Left lobe of liver (tissue), 2 donors: ENCODE measurements at regions not wholly inside any gene's neighbourhood (a gene's known extent, or its start where the extent isn't known, plus 50 kb on each side); places are given as distances from the start of the nearest gene placed in this dataset.

ENCODE experiments used
- ATAC-seq: fragments of 200-7000 bp; cut with Tn5 transposase; one replicate; pipeline ENCODE4 v1.9.1; 2020; ENCODE audit warnings: mild to moderate bottlenecking, moderate library complexity
- DNase-seq: peaks from one replicate; pipeline ENCODE4 v3.0.0-alpha.2; 2020; ENCODE audit warnings: low spot score
- donor health status: DM: no; HTN: no; CAD: no; lungs with moderate emphysema.
- donor health status: DM: no; HTN: yes; CAD: no.

GRCh38 chr5:20692913-20693312, 704.9 kb upstream of the CDH18 start:
- ATAC-seq (no peak), DNase-seq (no peak)

DNA sequence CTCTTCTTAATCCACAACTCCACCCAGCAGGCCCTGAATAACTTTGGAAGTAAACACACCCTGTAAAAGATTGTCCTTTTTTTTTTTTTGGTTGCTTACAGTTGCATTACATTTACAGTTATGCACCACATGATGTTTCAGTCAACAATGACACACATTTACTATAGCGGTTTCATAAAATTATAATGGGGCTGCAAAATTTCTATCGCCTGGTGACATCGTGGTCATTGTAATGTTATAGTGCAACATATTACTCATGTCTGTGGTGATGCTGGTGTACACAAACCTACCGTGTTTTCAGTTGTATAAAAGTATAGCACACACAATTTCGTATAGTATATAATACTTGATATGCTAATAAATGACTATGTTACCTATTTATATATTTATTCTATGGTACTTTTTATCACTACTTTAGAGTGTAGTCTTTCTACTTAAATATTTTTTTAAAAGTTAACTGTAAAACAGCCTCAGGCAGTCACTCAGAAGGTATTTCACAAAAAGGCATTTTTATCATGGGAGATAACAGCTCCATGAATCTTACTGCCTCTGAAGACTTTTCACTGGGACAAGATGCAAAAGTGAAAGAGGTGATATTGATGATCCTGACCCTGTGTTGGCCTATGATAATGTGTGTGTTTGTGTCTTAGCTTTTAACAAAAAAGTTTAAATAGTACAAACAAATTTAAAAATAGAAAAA, 695.4 kb upstream of the CDH18 start:
- ATAC-seq (no peak), DNase-seq (no peak)

DNA sequence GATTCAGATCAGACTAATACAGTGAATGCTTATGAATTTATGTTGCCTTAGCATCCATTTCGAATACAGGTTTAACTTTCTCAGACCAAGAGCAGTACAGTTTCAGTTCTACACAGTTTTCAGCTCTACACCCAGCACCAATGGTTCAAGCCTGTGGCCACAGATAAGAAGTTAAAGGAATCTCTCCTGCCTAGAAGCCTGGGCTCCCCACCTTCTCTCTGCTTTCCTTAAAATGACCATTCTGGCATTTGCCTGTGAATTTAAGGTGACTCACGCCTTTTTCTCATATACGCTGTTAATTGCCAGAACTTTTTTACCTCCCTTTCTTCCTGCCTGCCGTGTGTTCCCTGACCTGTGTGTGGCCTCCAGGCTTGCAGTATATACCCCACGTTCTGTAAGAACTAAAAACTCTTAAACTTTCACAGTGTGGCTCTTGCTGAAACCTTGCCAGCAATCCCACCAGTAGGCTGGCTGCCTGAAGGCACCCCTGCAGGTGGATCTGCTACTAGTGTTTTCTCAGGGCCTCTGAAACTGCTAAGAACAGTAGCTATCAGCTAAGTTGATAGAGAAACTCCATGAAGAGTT, 692.8 kb upstream of the CDH18 start:
- no peak for ATAC-seq
- DNase-seq = no peak

DNA sequence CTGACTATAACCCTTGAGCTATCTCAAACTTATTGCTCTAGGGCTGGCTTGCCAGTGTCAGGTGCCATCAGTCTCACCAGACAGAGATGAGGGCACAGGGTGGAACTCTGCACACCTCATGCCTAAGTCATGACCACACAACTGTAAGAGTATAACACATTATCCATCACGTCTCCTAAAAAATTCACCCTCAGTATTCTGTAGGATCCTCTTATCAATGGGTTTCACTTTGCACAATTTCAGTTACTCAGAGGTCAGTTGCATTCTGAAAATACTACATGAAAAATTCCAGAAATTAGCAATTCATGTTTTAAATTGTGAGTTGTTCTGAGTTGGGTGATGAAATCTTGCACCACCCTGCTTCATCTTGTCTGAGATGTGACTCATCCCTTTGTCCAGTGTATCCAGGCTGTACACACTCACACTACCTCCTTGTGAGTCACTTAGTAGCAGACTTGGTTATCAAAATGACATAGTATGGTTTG, 690.9 kb upstream of the CDH18 start:
- ATAC-seq (no peak), DNase-seq (no peak)

- DNase-seq = no peak
- ATAC-seq = no peak
These were observed 690.4 kb upstream of the CDH18 start for GRCh38 chr5:20678386-20678785.

- ATAC-seq = no peak
- no peak for DNase-seq
These were observed 672.6 kb upstream of the CDH18 start for GRCh38 chr5:20660588-20660987.

GRCh38 chr5:20656262-20656661, 668.3 kb upstream of the CDH18 start:
- DNase-seq (no peak), ATAC-seq (no peak)

GRCh38 chr5:20655211-20655610, 667.2 kb upstream of the CDH18 start:
- no peak for ATAC-seq

DNA sequence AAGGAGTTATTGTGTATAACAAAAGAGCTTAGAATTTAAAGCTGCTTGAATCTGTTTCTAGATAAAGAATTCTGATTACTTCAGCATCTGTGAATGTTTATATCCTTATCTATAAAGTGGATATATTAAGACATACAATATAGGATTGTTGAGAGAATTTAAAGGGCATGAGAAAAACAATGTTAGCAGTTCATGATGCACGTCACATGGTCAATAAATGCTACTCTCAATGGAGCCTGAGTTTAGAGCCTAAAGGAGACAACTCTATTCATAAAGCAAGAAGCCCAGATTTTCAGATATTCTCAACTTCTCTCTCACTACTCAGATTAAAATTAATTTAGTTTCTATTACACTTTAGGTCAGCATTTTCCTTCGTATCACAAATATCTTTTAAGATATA, 666.7 kb upstream of the CDH18 start:
- no peak for DNase-seq
- no peak for ATAC-seq

More at GRCh38 chr5:20655211-20655610, 667.2 kb upstream of the CDH18 start:
- DNase-seq = no peak

GRCh38 chr5:20654033-20654432, 666.0 kb upstream of the CDH18 start:
- ATAC-seq = no peak
- DNase-seq = no peak

DNA sequence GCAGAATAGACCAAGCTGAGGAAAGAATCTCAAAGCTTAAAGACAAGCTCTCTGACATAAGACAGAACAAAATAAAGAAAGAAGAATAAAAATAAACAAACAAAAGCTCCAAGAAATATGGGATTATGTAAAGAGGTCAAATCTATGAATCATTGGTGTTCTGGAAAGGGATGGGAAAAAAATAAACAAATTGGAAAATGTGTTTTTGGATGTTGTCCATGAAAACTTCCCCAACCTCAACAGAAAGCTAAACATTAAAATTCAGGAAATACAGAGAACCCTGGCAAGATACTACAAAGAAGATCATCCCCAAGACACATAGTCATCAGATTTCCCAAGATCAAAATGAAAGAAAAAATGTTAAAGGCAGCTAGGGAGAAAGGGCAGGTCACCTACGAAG, 662.0 kb upstream of the CDH18 start:
- ATAC-seq = no peak

DNA sequence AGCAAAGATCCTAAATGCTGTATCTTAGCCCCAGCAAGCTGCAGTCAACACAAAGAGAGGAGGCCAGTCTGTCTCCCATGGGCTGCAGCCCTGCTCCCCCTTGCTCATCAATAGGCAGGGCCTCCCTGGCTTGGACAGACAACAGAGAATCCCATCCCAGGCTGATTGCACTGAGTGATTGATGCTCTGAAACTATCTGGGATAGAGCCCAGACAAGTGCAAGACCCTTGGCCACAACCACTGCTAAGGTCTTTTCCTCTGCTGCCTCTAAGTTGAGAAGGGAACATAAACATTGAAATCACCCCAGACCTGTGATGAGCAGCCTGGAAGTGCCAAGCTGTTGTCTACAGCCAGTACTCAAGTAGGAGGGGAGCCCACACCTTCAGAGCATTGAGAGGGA, 661.0 kb upstream of the CDH18 start:
- DNase-seq (no peak), ATAC-seq (no peak)

More for the DNA sequence above, 662.0 kb upstream of the CDH18 start:
- DNase-seq = no peak

- no peak for DNase-seq
- ATAC-seq = no peak
These were observed 648.7 kb upstream of the CDH18 start for GRCh38 chr5:20636686-20637085.

GRCh38 chr5:20619591-20619990, 631.6 kb upstream of the CDH18 start:
- no peak for DNase-seq
- no peak for ATAC-seq

GRCh38 chr5:20618340-20618739, 630.3 kb upstream of the CDH18 start:
- DNase-seq (no peak), ATAC-seq (no peak)

DNA sequence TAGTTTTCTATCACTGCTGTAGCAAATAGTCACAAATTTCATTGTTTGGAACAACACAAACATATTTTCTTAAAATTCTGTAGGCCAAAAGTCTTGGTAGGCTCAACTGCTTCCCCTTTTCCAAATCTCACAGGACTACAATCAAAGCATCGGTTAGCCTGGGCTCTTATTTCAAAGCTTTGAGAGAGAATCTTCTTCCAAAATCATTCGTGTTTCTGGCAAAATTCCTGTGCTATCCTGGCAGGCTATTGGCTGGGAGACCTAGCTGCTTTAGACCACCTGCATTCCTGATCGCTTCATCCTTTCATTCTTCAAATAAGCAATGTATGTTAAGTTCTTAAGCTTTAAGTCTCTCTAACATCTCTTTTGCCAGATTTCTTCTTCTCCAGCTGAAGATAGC, 629.8 kb upstream of the CDH18 start:
- ATAC-seq = no peak

DNA sequence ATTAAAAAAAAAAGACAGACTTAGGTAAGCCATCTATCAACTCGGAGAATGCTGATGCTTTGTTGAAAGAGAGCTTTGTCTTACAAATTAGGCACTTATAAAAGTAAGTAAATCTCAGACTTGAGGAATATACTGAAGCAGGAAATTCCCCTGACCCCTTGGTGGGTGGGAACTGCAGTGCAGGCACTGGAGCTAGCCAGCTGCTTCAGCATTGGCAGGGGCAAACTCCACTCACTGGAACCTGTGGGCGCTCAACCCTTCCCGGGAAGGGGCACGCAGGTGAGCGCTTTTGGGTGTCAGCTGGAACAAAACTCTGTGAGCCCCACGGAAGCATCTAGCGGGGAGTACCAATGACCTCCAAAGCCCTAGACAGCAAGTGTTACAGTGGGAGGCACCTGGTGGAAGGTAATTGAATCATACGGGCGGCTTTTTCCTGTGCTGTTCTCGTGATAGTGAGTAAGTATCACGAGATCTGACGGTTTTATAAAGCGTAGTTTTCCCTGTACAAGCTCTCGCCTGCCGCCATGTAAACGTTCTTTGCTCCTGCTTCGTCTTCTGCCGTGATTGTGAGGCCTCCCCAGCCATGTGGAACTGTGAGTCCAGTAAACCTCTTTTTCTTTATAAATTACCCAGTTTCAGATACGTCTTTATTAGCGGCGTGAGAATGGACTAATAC, 628.0 kb upstream of the CDH18 start:
- ATAC-seq = no peak
- DNase-seq = no peak

More for the DNA sequence above, 629.8 kb upstream of the CDH18 start:
- DNase-seq = no peak

DNA sequence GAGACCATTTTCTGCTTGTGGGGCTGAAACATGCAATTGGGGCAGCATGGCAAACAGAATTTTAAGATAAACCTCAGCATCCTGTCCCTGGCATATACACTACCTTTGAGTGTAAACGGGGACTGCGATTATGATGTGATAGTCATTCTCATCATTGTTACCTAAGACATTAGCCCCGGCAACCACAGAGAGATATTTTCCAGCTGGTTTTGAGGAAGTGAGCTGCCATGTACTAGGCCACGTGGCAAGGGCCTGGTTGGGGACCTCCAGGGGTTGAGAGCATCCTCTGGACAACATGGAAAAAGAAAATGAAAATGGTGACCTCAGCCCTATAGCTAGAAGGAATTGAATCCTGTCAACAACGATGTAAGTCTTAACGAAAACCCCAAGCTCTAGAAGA, 623.6 kb upstream of the CDH18 start:
- DNase-seq = no peak
- ATAC-seq = no peak

DNA sequence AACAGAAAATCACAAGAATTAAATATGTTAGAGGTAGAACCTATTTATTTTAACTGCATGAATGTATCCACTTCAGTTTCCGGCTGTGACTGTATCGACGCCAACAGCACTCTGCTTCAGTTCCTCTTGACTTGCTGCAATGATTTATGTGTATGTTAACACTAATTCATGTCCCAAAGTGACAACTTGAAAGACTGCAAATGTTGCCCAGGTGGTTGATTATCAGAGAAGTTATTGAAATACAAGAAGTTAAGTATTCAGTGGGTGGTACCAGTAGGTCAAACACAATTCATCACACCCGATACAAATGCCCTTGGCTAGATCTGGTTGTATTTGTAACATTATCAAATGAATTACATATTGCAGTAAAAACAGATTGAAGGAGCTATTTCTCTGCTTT, 622.7 kb upstream of the CDH18 start:
- DNase-seq (no peak), ATAC-seq (no peak)

GRCh38 chr5:20609126-20609525, 621.1 kb upstream of the CDH18 start:
- DNase-seq (no peak), ATAC-seq (no peak)

DNA sequence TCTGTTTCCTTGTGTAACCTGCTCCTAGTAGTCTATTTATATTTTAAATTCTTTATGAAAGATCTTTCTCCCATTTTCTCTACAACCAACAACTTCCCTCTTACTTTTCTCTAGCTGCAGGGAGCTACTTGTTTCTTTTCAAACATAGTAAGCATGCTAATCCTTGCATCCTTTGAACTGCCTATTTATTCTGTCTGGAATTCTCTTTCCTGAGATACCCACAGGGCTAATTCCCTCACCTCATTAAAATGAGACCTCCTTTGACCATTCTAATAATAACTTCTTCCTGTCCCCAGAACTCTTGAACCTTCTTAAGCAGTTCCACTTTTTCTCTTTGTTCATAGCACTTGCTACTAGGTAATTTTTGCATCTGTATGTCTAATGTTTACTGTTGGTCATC, 620.6 kb upstream of the CDH18 start:
- DNase-seq (no peak), ATAC-seq (no peak)
